Sigmoid colon (tissue), 4 donors: ENCODE measurements at regions not wholly inside any gene's neighbourhood (a gene's known extent, or its start where the extent isn't known, plus 50 kb on each side); places are given as distances from the start of the nearest gene placed in this dataset.

ENCODE experiments used
- EP300 ChIP-seq, 4 donors: sonication (generic); formaldehyde crosslinking; IDR thresholded peaks; one replicate each; pipeline ENCODE4 v1.6.1; 2017; ENCODE audit warnings: antibody characterized with exemption in 4 of 4
- POLR2A ChIP-seq, 2 donors: fragments of 450-650 bp; IDR thresholded peaks; one replicate each; pipeline ENCODE4 v1.6.1; 2016; ENCODE audit warnings: antibody characterized with exemption in 2 of 2, mild to moderate bottlenecking in 2 of 2, moderate library complexity in 2 of 2
- POLR2AphosphoS5 ChIP-seq, 4 donors: sonication (generic); formaldehyde crosslinking; IDR thresholded peaks; one replicate each; pipeline ENCODE4 v1.6.1; 2017; ENCODE audit warnings: antibody characterized with exemption in 4 of 4
- TF ChIP-seq, protein P1 (sequence below), 4 experiments: fragments of 450-650 bp in 3 of 4; fragments of 200-600 bp in 1 of 4; IDR thresholded peaks; one replicate each; pipeline ENCODE4 v1.5.1; 2016 to 2019; ENCODE audit warnings: antibody characterized with exemption in 4 of 4, mild to moderate bottlenecking in 3 of 4, moderate library complexity in 2 of 4

DNA sequence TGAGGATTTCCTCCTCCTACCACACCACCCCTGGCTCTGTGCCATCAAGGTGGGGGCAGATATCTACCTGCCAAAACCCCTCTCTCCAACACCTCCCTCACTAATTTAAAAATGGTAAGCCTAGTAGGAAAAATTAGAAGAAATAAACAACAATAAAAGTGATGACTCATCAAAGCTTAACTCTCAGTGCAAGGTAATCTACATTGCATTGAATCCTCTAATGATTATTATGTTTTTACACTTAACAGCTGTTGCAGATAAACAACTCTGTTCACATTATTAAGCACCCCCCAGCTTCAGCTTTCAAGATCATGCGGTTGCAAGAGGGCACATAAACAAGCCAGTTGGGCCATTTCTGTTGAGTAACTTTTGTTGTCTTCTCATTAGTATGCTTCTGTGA, 396.1 kb upstream of the ATP11B start:
- no peak for TF ChIP-seq POLR2AphosphoS5 (IDR thresholded peaks at IDR 0.05)
- TF ChIP-seq, protein P1, sequence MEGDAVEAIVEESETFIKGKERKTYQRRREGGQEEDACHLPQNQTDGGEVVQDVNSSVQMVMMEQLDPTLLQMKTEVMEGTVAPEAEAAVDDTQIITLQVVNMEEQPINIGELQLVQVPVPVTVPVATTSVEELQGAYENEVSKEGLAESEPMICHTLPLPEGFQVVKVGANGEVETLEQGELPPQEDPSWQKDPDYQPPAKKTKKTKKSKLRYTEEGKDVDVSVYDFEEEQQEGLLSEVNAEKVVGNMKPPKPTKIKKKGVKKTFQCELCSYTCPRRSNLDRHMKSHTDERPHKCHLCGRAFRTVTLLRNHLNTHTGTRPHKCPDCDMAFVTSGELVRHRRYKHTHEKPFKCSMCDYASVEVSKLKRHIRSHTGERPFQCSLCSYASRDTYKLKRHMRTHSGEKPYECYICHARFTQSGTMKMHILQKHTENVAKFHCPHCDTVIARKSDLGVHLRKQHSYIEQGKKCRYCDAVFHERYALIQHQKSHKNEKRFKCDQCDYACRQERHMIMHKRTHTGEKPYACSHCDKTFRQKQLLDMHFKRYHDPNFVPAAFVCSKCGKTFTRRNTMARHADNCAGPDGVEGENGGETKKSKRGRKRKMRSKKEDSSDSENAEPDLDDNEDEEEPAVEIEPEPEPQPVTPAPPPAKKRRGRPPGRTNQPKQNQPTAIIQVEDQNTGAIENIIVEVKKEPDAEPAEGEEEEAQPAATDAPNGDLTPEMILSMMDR (IDR thresholded peaks at IDR 0.05) = no peak
- no peak for TF ChIP-seq POLR2A (IDR thresholded peaks at IDR 0.05)
- TF ChIP-seq EP300 (IDR thresholded peaks at IDR 0.05) = no peak
